GM13976 (cell line): ENCODE measurements at regions not wholly inside any gene's neighbourhood (a gene's known extent, or its start where the extent isn't known, plus 50 kb on each side); places are given as distances from the start of the nearest gene placed in this dataset.
"Not testable (repeated sequence)": the region's sequence is repeated elsewhere in the genome, so short reads cannot be mapped to it uniquely, and the experiment has no call there.

Source experiments
- DNase-seq: peaks from one replicate; pipeline ENCODE4 v3.0.0; 2012; ENCODE audit warnings: low spot score
- CTCF ChIP-seq: IDR thresholded peaks from 2 replicates; pipeline ENCODE4 v1.5.1; 2012; ENCODE audit warnings: borderline replicate concordance, mild to moderate bottlenecking; ENCODE audit not compliant: insufficient read depth; ENCODE audit errors: extremely low read depth, missing control alignments, control extremely low read depth
- in situ Hi-C: fragments of 300-500 bp; cut with MboI; formaldehyde crosslinking; loops from one replicate; pipeline ENCODE4 v1.12.0; 2022; ENCODE audit warnings: low sequenced_read_pairs, mixed read lengths, inconsistent platforms; ENCODE audit not compliant: unreplicated experiment

- no peak for DNase-seq
- no peak for TF ChIP-seq CTCF
- in situ Hi-C loops: no loop called here
Observed at GRCh38 chr6:12490904-12491571, 200.9 kb downstream of the EDN1 start.

DNA sequence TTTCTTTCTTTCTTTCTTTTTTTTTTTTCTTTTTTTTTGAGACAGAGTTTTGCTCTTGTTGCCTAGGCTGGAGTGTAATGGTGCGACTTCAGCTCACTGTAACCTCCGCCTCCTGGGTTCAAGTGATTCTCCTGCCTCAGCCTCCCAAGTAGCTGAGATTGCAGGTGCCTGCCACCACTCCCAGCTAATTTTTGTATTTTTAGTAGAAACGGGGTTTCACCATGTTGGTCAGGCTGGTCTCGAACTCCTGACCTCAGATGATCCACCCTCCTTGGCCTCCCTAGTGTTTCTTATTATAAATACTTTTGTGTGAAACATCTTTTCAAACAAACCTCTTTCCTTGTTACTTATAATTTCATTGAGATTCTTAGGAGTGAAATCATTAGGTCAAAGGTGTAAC, 202.8 kb downstream of the EDN1 start:
- in situ Hi-C loops, DNase-seq: not testable (repeated sequence)

- in situ Hi-C loops: no loop called here
- TF ChIP-seq CTCF: no peak
- DNase-seq: no peak
Observed at GRCh38 chr6:12493446-12493845, 203.3 kb downstream of the EDN1 start.

GRCh38 chr6:12494161-12494560, 204.0 kb downstream of the EDN1 start:
- no peak for TF ChIP-seq CTCF
- in situ Hi-C loops: no loop called here

DNA sequence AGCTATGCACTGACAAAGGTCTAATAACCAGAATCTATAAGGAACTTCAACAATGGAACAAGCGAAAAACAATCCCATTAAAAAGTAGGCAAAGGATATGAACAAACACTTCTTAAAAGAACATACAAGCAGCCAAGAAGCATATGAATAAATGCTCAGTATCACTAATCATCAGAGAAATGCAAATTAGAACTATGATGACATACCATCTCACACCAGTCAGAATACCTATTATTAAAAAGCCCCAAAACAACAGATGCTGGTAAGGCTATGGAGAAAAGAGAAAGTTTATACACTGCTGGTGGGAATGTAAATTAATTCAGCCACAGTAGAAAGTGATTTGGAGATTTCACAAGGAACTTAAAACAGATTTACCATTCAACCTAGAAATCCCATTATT, 211.8 kb downstream of the EDN1 start:
- no peak for TF ChIP-seq CTCF
- in situ Hi-C loops: no loop called here
- no peak for DNase-seq

More at GRCh38 chr6:12494161-12494560, 204.0 kb downstream of the EDN1 start:
- DNase-seq: no peak

- TF ChIP-seq CTCF: peak; percentile 32
- in situ Hi-C loops: no loop called here
- DNase-seq: peak; percentile 45
Observed at GRCh38 chr6:12504325-12504966, 212.1 kb upstream of the PHACTR1 start.

GRCh38 chr6:12505486-12505885, 211.1 kb upstream of the PHACTR1 start:
- in situ Hi-C loops: no loop called here
- TF ChIP-seq CTCF: no peak
- DNase-seq: no peak
